ENCODE measurements at regions not wholly inside any gene's neighbourhood (a gene's known extent, or its start where the extent isn't known, plus 50 kb on each side); places are given as distances from the start of the nearest gene placed in this dataset.

DNA sequence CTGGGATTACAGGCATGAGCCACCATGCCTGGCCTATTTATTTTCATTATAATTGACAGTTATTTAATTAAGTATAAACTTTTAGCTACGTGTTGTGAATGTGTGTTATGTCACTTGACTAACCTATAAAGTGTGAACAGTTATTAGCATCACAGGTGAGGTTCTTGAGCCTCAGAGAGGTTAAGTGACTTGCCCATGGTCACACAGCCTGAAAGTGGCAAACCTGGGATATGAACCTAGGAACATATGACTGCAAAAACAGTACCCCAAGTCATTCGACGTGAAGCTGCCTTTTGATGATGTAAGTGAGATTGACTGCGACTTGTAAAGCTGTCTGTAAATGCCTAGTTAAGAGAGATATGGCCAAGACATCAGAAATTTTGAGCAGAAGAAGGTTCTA is 77.9 kb upstream of the SALL4 start:
- no peak overlapping the region for H3K27ac ChIP-seq
- DNase-seq (ENCODE audit: low spot score in 2 of 2): no peak
- H3K9me3 ChIP-seq: no peaks in the 10 kb centered on the region
- H3K27me3 ChIP-seq: no peaks in the 10 kb centered on the region
- H3K4me1 ChIP-seq: no peaks in the 10 kb centered on the region
- no peak overlapping the region for H3K4me3 ChIP-seq
- intact Hi-C loops (cut with DNase I; ENCODE audit: low total_unique reads): no loop called here
- no peak for TF ChIP-seq POLR2AphosphoS5 (IDR thresholded peaks at IDR 0.05)
- TF ChIP-seq POLR2A (IDR thresholded peaks at IDR 0.05): no peak
- TF ChIP-seq, protein P1, sequence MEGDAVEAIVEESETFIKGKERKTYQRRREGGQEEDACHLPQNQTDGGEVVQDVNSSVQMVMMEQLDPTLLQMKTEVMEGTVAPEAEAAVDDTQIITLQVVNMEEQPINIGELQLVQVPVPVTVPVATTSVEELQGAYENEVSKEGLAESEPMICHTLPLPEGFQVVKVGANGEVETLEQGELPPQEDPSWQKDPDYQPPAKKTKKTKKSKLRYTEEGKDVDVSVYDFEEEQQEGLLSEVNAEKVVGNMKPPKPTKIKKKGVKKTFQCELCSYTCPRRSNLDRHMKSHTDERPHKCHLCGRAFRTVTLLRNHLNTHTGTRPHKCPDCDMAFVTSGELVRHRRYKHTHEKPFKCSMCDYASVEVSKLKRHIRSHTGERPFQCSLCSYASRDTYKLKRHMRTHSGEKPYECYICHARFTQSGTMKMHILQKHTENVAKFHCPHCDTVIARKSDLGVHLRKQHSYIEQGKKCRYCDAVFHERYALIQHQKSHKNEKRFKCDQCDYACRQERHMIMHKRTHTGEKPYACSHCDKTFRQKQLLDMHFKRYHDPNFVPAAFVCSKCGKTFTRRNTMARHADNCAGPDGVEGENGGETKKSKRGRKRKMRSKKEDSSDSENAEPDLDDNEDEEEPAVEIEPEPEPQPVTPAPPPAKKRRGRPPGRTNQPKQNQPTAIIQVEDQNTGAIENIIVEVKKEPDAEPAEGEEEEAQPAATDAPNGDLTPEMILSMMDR (IDR thresholded peaks at IDR 0.05): no peak
- no peaks in the 10 kb centered on the region for H3K36me3 ChIP-seq

DNA sequence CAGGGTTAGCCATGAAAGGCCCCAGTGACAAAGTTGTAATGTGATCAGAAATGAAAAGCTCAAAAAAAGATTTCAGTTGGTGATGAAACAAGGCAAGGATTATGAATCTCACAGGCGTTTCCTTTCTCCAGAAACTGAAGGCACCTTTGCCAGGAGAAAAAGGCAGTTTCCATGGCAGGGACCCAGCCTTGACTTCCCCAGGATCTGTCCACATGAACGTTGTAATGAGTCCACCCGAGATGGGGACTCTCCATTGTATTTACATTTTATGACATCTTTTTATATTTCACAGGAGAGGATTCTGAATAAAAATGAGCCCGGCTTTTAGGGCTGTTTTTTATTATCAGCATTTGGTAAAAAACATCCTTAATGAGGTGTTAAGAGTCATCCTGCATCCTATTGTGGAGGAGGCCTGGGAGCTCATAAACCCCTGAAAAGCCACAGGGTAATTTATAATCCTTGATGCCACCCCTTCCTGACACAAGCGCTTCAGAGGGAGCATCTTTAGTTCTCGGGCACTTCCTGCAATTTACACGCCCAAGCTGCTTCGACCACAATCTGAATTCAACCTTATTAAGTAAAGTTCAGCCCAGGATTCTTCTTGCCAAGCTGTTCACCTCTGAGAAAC is 74.1 kb upstream of the SALL4 start:
- Histone ChIP-seq H3K27me3 (no peaks in the 10 kb centered on the region), H3K9me3 (no peaks in the 10 kb centered on the region), H3K4me1 (no peaks in the 10 kb centered on the region), H3K27ac (no peak overlapping the region), H3K36me3 (no peaks in the 10 kb centered on the region), H3K4me3 (no peak overlapping the region)
- no peak for DNase-seq (ENCODE audit: low spot score in 2 of 2)
- intact Hi-C loops (cut with DNase I; ENCODE audit: low total_unique reads): no loop called here
- TF ChIP-seq POLR2AphosphoS5 (IDR thresholded peaks at IDR 0.05): no peak
- TF ChIP-seq, protein P1 (IDR thresholded peaks at IDR 0.05): no peak
- no peak for TF ChIP-seq POLR2A (IDR thresholded peaks at IDR 0.05)

DNA sequence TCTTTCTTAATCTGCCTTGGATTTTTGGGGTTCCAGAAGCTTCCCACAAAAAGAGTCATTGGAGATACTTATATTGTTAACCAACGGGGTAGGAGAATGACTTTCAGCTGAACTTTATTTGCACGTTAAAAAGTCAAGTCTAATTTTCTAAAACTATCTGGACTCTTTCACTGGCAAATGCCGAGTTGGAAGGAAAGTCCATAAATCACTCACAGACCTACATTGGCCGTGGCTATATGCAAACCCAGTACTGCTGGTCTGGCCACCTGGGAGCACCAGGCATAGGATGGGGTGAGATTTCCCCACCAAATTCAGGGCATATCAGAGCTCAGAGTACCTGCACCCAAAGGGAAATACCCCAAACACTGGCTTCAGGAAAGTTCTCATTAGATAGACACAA is 71.3 kb upstream of the SALL4 start:
- H3K27me3 ChIP-seq: no peaks in the 10 kb centered on the region
- intact Hi-C loops (cut with DNase I; ENCODE audit: low total_unique reads): no loop called here

DNA sequence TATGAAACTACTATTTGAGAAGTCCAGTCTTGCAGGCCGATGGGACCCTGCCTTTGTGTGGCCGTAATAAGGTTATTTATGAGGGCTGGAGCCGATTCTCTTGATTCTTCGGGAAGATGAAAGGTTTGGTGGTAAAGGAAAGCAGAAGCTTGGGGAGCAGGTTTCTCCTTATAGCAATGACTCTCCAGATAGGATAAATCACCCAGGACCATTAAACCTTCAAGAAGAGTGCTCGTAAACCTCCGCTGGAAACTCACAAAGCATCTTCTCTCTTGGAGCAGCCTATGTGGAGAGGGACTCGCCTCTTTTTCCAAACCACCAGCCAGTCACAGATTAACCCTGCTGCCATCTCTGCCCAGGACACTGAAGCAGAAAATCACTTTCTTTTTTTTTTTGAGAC is 69.6 kb upstream of the SALL4 start:
- Histone ChIP-seq H3K36me3 (no peaks in the 10 kb centered on the region), H3K27me3 (no peaks in the 10 kb centered on the region), H3K27ac (no peak overlapping the region), H3K4me1 (no peaks in the 10 kb centered on the region), H3K4me3 (no peak overlapping the region), H3K9me3 (no peaks in the 10 kb centered on the region)
- TF ChIP-seq POLR2A (IDR thresholded peaks at IDR 0.05) (no peak), POLR2AphosphoS5 (IDR thresholded peaks at IDR 0.05) (no peak)
- TF ChIP-seq, protein P1 (IDR thresholded peaks at IDR 0.05): no peak
- no peak for DNase-seq (ENCODE audit: low spot score in 2 of 2)
- intact Hi-C loops (cut with DNase I; ENCODE audit: low total_unique reads): no loop called here

More for the DNA sequence above, 71.3 kb upstream of the SALL4 start:
- H3K9me3 ChIP-seq: no peaks in the 10 kb centered on the region
- DNase-seq (ENCODE audit: low spot score in 2 of 2): no peak
- H3K27ac ChIP-seq: no peak overlapping the region
- no peak overlapping the region for H3K4me3 ChIP-seq
- TF ChIP-seq POLR2A (IDR thresholded peaks at IDR 0.05): no peak
- TF ChIP-seq POLR2AphosphoS5 (IDR thresholded peaks at IDR 0.05): no peak
- TF ChIP-seq, protein P1 (IDR thresholded peaks at IDR 0.05): no peak
- no peaks in the 10 kb centered on the region for H3K4me1 ChIP-seq
- H3K36me3 ChIP-seq: no peaks in the 10 kb centered on the region

DNA sequence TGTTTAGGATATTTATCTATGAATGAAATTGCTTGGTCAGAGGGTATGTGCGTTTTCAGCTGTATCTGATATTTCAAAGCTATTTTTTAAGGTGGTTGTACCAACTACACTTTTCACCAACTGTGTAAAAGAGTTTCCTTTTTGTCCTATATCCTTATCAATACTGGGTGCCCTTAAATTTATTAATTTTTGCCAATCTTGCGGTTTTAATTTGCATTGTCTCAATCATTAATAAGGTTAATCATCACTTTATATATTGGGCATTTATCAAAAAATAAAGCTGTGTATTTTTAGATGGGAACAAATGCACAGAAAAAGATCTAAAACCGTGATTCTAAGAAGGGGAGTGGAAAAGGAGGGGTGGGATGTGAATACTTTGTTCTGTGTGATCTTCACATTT is 66.7 kb upstream of the SALL4 start:
- Histone ChIP-seq H3K9me3 (no peaks in the 10 kb centered on the region), H3K4me1 (no peaks in the 10 kb centered on the region), H3K27me3 (no peaks in the 10 kb centered on the region), H3K4me3 (no peak overlapping the region), H3K36me3 (no peaks in the 10 kb centered on the region), H3K27ac (no peak overlapping the region)
- DNase-seq (ENCODE audit: low spot score in 2 of 2): no peak
- TF ChIP-seq POLR2A (IDR thresholded peaks at IDR 0.05): no peak
- TF ChIP-seq POLR2AphosphoS5 (IDR thresholded peaks at IDR 0.05): no peak
- TF ChIP-seq, protein P1 (IDR thresholded peaks at IDR 0.05): no peak
- intact Hi-C loops (cut with DNase I; ENCODE audit: low total_unique reads): no loop called here
